ENCODE measurements at regions not wholly inside any gene's neighbourhood (a gene's known extent, or its start where the extent isn't known, plus 50 kb on each side); places are given as distances from the start of the nearest gene placed in this dataset.

GRCh38 chr6:106890447-106890846, 84.1 kb downstream of the CD24 start (continued):
- TF ChIP-seq, protein P1, sequence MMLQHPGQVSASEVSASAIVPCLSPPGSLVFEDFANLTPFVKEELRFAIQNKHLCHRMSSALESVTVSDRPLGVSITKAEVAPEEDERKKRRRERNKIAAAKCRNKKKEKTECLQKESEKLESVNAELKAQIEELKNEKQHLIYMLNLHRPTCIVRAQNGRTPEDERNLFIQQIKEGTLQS (IDR thresholded peaks at IDR 0.05; ENCODE audit: borderline replicate concordance, extremely low read depth, low read depth, low read length) = no peak

DNA sequence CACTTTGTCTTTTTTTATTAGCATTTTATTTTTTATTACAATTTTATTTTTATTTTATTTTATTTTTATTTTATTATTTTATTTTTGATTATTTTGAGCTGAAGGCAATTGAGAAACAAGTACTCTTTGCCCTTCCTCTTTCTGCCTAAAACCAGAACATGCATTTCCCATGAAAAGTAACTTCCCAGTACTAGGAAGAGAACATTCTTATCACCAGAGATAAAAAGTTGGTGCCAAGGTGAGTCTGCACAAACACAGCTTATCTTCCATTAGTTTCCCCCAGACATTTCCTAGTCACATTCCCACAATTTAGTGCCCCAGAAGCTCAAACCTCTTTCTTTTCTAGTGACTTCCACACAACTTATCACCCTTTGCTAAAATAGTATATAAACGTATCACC, 84.8 kb downstream of the CD24 start:
- Histone ChIP-seq H3K36me3 (ENCODE audit: control insufficient read depth in 2 of 2, insufficient read depth in 2 of 2, low read length in 1 of 2) (no peaks in the 10 kb centered on the region), H3K27ac (ENCODE audit: control insufficient read depth, insufficient read depth) (no peak overlapping the region), H3K27me3 (replicated peaks in 1 of 2; ENCODE audit: control insufficient read depth in 2 of 2, insufficient read depth in 2 of 2, low read length in 1 of 2) (no peaks in the 10 kb centered on the region), H2AFZ (ENCODE audit: control insufficient read depth, low read depth, low read length) (no peak overlapping the region), H3K4me3 (no peak overlapping the region), H4K20me1 (ENCODE audit: control insufficient read depth, insufficient read depth) (no peaks in the 10 kb centered on the region), H3K4me1 (ENCODE audit: control insufficient read depth, insufficient read depth, low read length) (no peaks in the 10 kb centered on the region), H3K79me2 (ENCODE audit: control insufficient read depth, insufficient read depth, low read length) (no peaks in the 10 kb centered on the region), H3K9me3 (replicated peaks; ENCODE audit: control insufficient read depth, insufficient read depth, low read length) (no peaks in the 10 kb centered on the region), H3K4me2 (ENCODE audit: control insufficient read depth, insufficient read depth) (no peak overlapping the region), H3K9ac (ENCODE audit: control insufficient read depth, insufficient read depth, low read length) (no peak overlapping the region)
- in situ Hi-C loops (cut with MboI) = no loop called here
- ChIA-PET POLR2A (no interaction called here), RAD21 (ENCODE audit: unreplicated experiment) (no interaction called here), SMC1A (ENCODE audit: uncharacterized antibody, unreplicated experiment) (interaction anchor here (1.0 to 1.1 kb wide), 2 partner anchors 17 to 280 kb away, joined by 3 read pairs; no protein-coding TSS in a partner anchor), CTCF (interaction anchor here (0.6 kb wide), 1 partner anchor 50 kb away, joined by 3 read pairs; no protein-coding TSS in a partner anchor)
- intact Hi-C loops (cut with micrococcal nuclease; ENCODE audit: unreplicated experiment) = no loop called here
- ATAC-seq (no peak), DNase-seq (ENCODE audit: low read depth, low spot score) (no peak), FAIRE-seq (no peak)
- WGBS (ENCODE audit: insufficient coverage, insufficient replicate concordance, low lambda C conversion rate, missing lambda C conversion rate) = 0% methylated on average over 1 of the region's 1 CpG
- no peak for TF ChIP-seq WRNIP1 (IDR thresholded peaks at IDR 0.05; ENCODE audit: borderline replicate concordance, low read depth, low read length)
- BruUV-seq (replicated peaks) = no TSS peak

DNA sequence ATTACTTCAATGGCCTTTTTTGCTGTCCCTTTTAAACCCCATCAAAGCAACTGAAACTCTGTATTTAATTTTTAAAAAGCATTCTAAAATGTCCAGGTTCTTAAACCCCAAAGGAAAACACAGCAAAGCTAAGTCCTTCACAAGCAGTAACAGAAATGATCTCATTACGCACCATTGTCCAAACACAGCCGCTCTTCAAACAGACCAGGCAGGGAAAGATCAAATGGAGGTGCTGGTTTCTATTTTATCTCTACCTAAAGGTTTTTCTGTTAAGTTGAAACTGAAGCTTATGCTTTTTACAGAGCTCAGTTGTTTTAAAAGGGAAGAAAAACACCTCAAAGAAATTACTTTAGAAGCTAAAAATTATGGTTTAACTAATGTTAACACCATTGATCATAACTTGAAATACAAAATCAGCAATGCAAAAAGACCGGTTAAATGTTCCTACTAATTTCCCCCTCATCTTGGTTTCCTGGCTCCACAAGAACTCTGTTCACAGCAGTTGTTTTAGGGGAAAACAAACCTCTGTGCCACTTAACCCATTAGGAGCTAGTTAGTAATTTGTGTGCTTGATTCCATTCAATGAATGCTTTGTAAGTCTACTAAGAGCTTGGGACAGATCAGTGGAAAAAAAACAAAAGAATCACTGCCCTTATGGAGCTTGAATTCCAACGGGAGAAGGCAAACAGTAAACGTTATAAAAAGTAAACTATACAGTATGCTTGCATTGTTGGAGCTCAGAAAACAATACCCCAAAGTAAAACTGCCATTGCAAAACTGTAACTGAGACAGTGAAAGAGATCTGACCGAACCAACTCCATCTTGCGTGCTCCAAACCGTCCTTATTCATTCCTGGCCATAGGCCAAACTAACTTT, 87.4 kb downstream of the CD24 start:
- no peak for FAIRE-seq
- no peak overlapping the region for H2AFZ ChIP-seq (ENCODE audit: control insufficient read depth, low read depth, low read length)
- ChIA-PET SMC1A (ENCODE audit: uncharacterized antibody, unreplicated experiment) (interaction anchor here (0.6 to 1.4 kb wide), 10 partner anchors 10 to 92 kb away, joined by 3 to 6 read pairs (median 4); no protein-coding TSS in a partner anchor), RAD21 (ENCODE audit: unreplicated experiment) (interaction anchor here (0.6 to 0.9 kb wide), 2 partner anchors 275 to 335 kb away, joined by 3 read pairs; no protein-coding TSS in a partner anchor), POLR2A (interaction anchor here (0.6 to 1.6 kb wide), 4 partner anchors 11 to 42 kb away, joined by 3 to 4 read pairs (median 3); no protein-coding TSS in a partner anchor), CTCF (interaction anchor here (0.8 to 1.5 kb wide), 4 partner anchors 34 to 548 kb away, joined by 3 to 5 read pairs (median 3); no protein-coding TSS in a partner anchor)
- no peaks in the 10 kb centered on the region for H3K79me2 ChIP-seq (ENCODE audit: control insufficient read depth, insufficient read depth, low read length)
- H3K9ac ChIP-seq (ENCODE audit: control insufficient read depth, insufficient read depth, low read length) = no peak overlapping the region
- H3K4me1 ChIP-seq (ENCODE audit: control insufficient read depth, insufficient read depth, low read length) = no peaks in the 10 kb centered on the region
- no peak for ATAC-seq
- BruUV-seq (replicated peaks) = no TSS peak
- no peaks in the 10 kb centered on the region for H3K27me3 ChIP-seq (replicated peaks in 1 of 2; ENCODE audit: control insufficient read depth in 2 of 2, insufficient read depth in 2 of 2, low read length in 1 of 2)
- no peak for DNase-seq (ENCODE audit: low read depth, low spot score)
- H3K36me3 ChIP-seq (ENCODE audit: control insufficient read depth in 2 of 2, insufficient read depth in 2 of 2, low read length in 1 of 2) = no peaks in the 10 kb centered on the region
- intact Hi-C loops (cut with micrococcal nuclease; ENCODE audit: unreplicated experiment) (no loop called here), in situ Hi-C loops (cut with MboI) (no loop called here)
- H3K9me3 ChIP-seq (replicated peaks; ENCODE audit: control insufficient read depth, insufficient read depth, low read length) = no peaks in the 10 kb centered on the region
- no peak overlapping the region for H3K4me2 ChIP-seq (ENCODE audit: control insufficient read depth, insufficient read depth)
- H3K27ac ChIP-seq (ENCODE audit: control insufficient read depth, insufficient read depth) = no peak overlapping the region
- 64% methylated on average over 8 of the region's 8 CpGs for WGBS (ENCODE audit: insufficient coverage, insufficient replicate concordance, low lambda C conversion rate, missing lambda C conversion rate)
- no peak overlapping the region for H3K4me3 ChIP-seq
- H4K20me1 ChIP-seq (ENCODE audit: control insufficient read depth, insufficient read depth) = no peaks in the 10 kb centered on the region
- TF ChIP-seq BCL3 (IDR thresholded peaks at IDR 0.05; ENCODE audit: borderline replicate concordance, insufficient read depth, low read depth, low read length, poor library complexity, severe bottlenecking) (no peak), CEBPB (IDR thresholded peaks at IDR 0.05; ENCODE audit: borderline replicate concordance in 1 of 2, low read depth in 2 of 2, low read length in 2 of 2) (no peak), EZH2 (IDR thresholded peaks at IDR 0.05; ENCODE audit: borderline replicate concordance, control insufficient read depth, low read depth, low read length) (no peak), KLF5 (IDR thresholded peaks at IDR 0.05; ENCODE audit: partially characterized antibody) (no peak), ZSCAN29 (IDR thresholded peaks at IDR 0.05) (no peak), NFXL1 (IDR thresholded peaks at IDR 0.05; ENCODE audit: borderline replicate concordance) (no peak), FOXM1 (IDR thresholded peaks at IDR 0.05; ENCODE audit: low read depth, low read length) (no peak)
- TF ChIP-seq, protein P2, sequence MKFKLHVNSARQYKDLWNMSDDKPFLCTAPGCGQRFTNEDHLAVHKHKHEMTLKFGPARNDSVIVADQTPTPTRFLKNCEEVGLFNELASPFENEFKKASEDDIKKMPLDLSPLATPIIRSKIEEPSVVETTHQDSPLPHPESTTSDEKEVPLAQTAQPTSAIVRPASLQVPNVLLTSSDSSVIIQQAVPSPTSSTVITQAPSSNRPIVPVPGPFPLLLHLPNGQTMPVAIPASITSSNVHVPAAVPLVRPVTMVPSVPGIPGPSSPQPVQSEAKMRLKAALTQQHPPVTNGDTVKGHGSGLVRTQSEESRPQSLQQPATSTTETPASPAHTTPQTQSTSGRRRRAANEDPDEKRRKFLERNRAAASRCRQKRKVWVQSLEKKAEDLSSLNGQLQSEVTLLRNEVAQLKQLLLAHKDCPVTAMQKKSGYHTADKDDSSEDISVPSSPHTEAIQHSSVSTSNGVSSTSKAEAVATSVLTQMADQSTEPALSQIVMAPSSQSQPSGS (IDR thresholded peaks at IDR 0.05; ENCODE audit: low read length) = no peak
